ENCODE measurements at regions not wholly inside any gene's neighbourhood (a gene's known extent, or its start where the extent isn't known, plus 50 kb on each side); places are given as distances from the start of the nearest gene placed in this dataset.

DNA sequence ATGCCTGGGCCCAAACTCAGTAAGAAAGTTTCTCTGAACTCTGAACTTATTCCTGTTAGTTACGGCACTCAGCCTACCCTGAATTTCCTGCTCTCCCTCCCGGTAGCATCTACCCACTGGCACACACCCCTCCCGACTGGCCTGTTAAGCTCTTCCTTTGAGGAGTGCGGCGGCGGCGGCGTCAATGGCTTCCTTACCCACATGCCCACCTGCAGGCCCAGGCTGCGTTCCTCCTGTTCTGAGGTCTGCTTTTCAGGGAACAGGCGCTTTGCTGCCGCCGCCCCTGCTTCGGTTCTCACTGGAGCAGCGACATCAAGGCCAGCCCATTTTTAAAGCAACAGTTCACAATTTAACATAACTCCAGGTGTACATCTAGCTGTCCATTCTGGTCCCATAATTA, 432.4 kb downstream of the DCDC2C start:
- no peak for DNase-seq (ENCODE audit: low spot score)
- TF ChIP-seq, protein P1, sequence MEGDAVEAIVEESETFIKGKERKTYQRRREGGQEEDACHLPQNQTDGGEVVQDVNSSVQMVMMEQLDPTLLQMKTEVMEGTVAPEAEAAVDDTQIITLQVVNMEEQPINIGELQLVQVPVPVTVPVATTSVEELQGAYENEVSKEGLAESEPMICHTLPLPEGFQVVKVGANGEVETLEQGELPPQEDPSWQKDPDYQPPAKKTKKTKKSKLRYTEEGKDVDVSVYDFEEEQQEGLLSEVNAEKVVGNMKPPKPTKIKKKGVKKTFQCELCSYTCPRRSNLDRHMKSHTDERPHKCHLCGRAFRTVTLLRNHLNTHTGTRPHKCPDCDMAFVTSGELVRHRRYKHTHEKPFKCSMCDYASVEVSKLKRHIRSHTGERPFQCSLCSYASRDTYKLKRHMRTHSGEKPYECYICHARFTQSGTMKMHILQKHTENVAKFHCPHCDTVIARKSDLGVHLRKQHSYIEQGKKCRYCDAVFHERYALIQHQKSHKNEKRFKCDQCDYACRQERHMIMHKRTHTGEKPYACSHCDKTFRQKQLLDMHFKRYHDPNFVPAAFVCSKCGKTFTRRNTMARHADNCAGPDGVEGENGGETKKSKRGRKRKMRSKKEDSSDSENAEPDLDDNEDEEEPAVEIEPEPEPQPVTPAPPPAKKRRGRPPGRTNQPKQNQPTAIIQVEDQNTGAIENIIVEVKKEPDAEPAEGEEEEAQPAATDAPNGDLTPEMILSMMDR (IDR thresholded peaks at IDR 0.05; ENCODE audit: extremely low read depth, insufficient read depth, missing control alignments): no peak
- in situ Hi-C loops (cut with MboI; ENCODE audit: low pct_unique_long_range_greater_than_20kb, low sequenced_read_pairs, unreplicated experiment): no loop called here

DNA sequence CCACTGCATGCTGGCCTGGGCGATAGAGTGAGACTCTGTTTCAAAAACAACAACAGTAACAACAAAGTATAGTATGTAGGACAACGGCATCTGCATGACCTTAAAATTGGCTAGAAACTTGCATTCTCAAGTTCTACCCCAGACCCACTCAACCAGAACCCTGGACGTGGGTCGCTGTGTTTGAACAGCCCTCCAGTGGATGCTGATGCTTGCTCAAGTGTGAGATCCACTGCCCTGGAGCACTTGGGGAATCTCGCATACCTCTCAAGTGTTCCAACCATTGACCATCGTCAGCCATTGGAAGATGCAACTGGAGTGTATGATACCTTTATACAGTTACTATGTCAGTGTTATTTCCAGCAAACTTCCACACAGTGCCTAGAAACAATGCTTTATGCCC, 435.9 kb downstream of the DCDC2C start:
- TF ChIP-seq, protein P1 (IDR thresholded peaks at IDR 0.05; ENCODE audit: extremely low read depth, insufficient read depth, missing control alignments): no peak
- in situ Hi-C loops (cut with MboI; ENCODE audit: low pct_unique_long_range_greater_than_20kb, low sequenced_read_pairs, unreplicated experiment): no loop called here
- no peak for DNase-seq (ENCODE audit: low spot score)

DNA sequence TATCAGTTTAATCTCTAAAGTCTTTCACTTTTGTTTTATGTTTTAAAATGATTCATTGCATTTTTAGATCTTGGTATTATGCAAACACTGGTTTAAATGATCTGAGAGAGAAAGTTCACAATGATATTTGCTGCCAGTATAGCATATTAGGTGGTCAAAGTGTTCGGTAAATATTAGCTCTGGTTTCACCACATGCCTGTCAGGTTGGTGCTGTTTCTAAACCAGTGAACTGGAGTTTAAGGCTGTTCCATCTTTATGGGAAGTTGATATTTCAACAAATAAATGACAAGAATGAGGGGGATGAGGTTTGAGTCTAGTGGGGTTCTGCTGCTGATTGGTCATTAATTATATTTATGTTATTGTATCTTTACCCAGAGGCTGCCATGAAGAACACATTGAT, 436.4 kb downstream of the DCDC2C start:
- in situ Hi-C loops (cut with MboI; ENCODE audit: low pct_unique_long_range_greater_than_20kb, low sequenced_read_pairs, unreplicated experiment): no loop called here
- TF ChIP-seq, protein P1 (IDR thresholded peaks at IDR 0.05; ENCODE audit: extremely low read depth, insufficient read depth, missing control alignments): no peak
- DNase-seq (ENCODE audit: low spot score): no peak

DNA sequence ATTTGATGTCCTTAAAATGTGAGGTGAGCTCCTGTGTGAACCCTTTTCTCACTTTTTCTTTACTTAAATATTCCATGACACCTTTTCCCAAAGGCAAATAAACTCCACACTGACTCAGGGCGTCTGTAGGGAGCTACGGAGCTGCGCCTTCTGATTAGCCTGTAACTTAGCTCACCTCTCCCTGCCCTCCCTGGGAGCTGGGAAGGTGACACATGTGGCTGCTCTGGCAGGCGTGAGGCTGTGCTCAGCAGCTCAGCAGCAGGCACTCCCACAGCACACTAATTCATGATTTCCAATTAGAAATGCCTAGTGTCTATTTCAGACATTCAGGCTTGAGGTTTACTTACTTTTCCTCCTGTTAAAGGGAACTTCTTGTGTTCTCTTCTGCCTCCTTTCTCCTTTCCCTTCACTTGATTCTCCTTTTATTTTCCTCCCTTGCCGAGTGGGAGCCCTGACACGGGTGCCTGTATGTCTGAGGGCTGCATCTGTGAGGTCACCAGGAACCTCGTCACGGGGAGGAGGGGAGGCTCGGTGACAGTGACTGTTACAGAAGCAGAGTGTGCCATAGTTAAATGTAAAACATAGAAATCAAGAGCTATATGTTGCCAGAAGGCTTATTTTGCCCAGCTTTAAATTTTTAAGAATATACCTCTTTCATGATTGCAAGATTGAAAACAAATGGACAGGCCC, 437.1 kb downstream of the DCDC2C start:
- in situ Hi-C loops (cut with MboI; ENCODE audit: low pct_unique_long_range_greater_than_20kb, low sequenced_read_pairs, unreplicated experiment): no loop called here
- TF ChIP-seq, protein P1 (IDR thresholded peaks at IDR 0.05; ENCODE audit: extremely low read depth, insufficient read depth, missing control alignments): no peak
- no peak for DNase-seq (ENCODE audit: low spot score)

DNA sequence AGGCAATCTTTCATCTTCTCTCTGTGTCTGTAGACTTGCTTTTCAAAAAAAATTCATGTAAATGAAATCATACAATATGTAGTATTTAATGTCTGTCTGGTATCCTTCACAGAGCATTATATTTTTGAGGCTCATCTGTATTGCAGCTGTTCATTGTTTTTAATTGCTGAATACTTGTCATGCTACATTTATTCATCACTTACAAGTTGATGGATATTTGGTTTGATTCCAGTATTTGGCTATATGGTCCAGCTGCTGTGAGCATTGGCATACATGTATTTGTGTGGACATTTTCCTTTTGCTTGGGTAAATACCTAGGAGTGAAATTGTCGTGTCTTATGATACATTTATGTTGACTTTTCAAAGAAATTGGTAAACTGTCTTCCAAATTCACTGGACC, 441.4 kb downstream of the DCDC2C start:
- DNase-seq (ENCODE audit: low spot score): no peak
- in situ Hi-C loops (cut with MboI; ENCODE audit: low pct_unique_long_range_greater_than_20kb, low sequenced_read_pairs, unreplicated experiment): no loop called here
- TF ChIP-seq, protein P1 (IDR thresholded peaks at IDR 0.05; ENCODE audit: extremely low read depth, insufficient read depth, missing control alignments): no peak

DNA sequence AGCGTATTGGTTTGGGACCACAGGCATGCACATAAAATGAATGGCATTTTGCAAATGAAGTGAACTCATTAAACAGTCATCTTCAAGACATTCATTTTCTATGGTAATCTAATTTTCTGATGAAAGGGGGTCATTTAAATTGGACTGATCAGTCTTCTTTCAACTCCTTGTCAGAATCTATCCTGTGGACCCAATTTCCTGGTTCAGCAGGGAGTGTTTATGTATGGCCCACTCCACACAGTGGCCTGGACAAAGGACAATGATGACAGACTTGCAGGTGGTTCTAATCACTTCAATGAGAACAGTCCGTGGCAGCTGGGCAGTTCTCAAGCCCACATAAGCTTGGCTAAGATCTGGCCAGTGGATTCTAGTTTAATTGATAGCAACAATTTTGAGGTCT, 448.1 kb downstream of the DCDC2C start:
- TF ChIP-seq, protein P1 (IDR thresholded peaks at IDR 0.05; ENCODE audit: extremely low read depth, insufficient read depth, missing control alignments): no peak
- no peak for DNase-seq (ENCODE audit: low spot score)
- in situ Hi-C loops (cut with MboI; ENCODE audit: low pct_unique_long_range_greater_than_20kb, low sequenced_read_pairs, unreplicated experiment): no loop called here
